OCI-LY7 (cell line): ENCODE measurements at regions not wholly inside any gene's neighbourhood (a gene's known extent, or its start where the extent isn't known, plus 50 kb on each side); places are given as distances from the start of the nearest gene placed in this dataset.

Experiments
- BruUV-seq: library from RNA; stranded (reverse); fragments of 400-500 nt; replicated peaks from 2 replicates; lab custom pipeline; 2021; lab: Mats Ljungman, UMichigan
- CTCF ChIA-PET: fragments of 300-600 bp; sonication (Branson Sonifier 250); formaldehyde crosslinking; loops from one replicate; lab custom pipeline; 2022; ENCODE audit warnings: antibody characterized with exemption; ENCODE audit not compliant: unreplicated experiment; lab: Charles Lee
- POLR2A ChIA-PET: fragments of 300-600 bp; sonication (Branson Sonifier 250); formaldehyde crosslinking; loops from one replicate; lab custom pipeline; 2022; ENCODE audit warnings: antibody characterized with exemption; lab: Charles Lee
- DNase-seq: peaks from one replicate; pipeline ENCODE4 v3.0.0-alpha.2; 2015; ENCODE audit warnings: low spot score
- H2AFZ ChIP-seq: fragments of 200-600 bp; sonication (generic), shearing (Covaris generic); 2 replicates; pipeline ENCODE4 v1.6.1; 2014; ENCODE audit warnings: mild to moderate bottlenecking, antibody characterized with exemption, low read length, moderate library complexity
- H3K27ac ChIP-seq: fragments of 200-600 bp; sonication (generic); 2 replicates; pipeline ENCODE4 v1.5.1; 2014; ENCODE audit warnings: mixed run types, low read depth, mild to moderate bottlenecking, moderate library complexity, low read length, inconsistent platforms; ENCODE audit not compliant: poor library complexity, severe bottlenecking
- H3K36me3 ChIP-seq: fragments of 200-600 bp; sonication (generic); 2 replicates; pipeline ENCODE4 v1.6.1; 2014; ENCODE audit warnings: mild to moderate bottlenecking, antibody characterized with exemption, low read length, moderate library complexity, mixed read lengths; ENCODE audit not compliant: insufficient read depth
- H3K4me1 ChIP-seq: fragments of 200-600 bp; sonication (generic); 2 replicates; pipeline ENCODE4 v1.5.1; 2014; ENCODE audit warnings: mild to moderate bottlenecking, low read length; ENCODE audit not compliant: insufficient read depth, poor library complexity, severe bottlenecking
- H3K4me2 ChIP-seq: fragments of 200-600 bp; sonication (generic); 2 replicates; pipeline ENCODE4 v1.6.1; 2014; ENCODE audit warnings: mild to moderate bottlenecking, low read length
- H3K4me3 ChIP-seq: fragments of 200-600 bp; sonication (generic); 2 replicates; pipeline ENCODE4 v1.5.1; 2014; ENCODE audit warnings: mild to moderate bottlenecking, low read depth, low read length; ENCODE audit not compliant: poor library complexity, severe bottlenecking
- H3K79me2 ChIP-seq: fragments of 200-600 bp; sonication (generic); 2 replicates; pipeline ENCODE4 v1.6.1; 2016; ENCODE audit warnings: low read depth, mild to moderate bottlenecking, low read length, moderate library complexity, mixed read lengths; ENCODE audit not compliant: insufficient read depth
- H3K9me2 ChIP-seq: fragments of 200-600 bp; sonication (generic); 2 replicates; pipeline ENCODE4 v1.6.1; 2016; ENCODE audit warnings: mild to moderate bottlenecking, low read length, mixed read lengths; ENCODE audit not compliant: insufficient read depth
- H3K9me3 ChIP-seq: fragments of 200-600 bp; sonication (generic); 2 replicates; pipeline ENCODE4 v1.6.1; 2014; ENCODE audit warnings: mild to moderate bottlenecking, mixed run types, low read length, mixed read lengths
- H4K20me1 ChIP-seq: fragments of 200-600 bp; sonication (generic); 2 replicates; pipeline ENCODE4 v1.6.1; 2014; ENCODE audit warnings: mild to moderate bottlenecking, antibody characterized with exemption, low read length, moderate library complexity, mixed read lengths; ENCODE audit not compliant: insufficient read depth
- CTCF ChIP-seq: fragments of 200-600 bp; sonication (generic); conservative IDR thresholded peaks from 2 replicates; pipeline ENCODE4 v1.5.1; 2014; ENCODE audit warnings: mild to moderate bottlenecking, antibody characterized with exemption, low read length, moderate library complexity, mixed read lengths
- EZH2phosphoT487 ChIP-seq: fragments of 200-600 bp; sonication (generic); IDR thresholded peaks from 2 replicates; pipeline ENCODE4 v1.6.1; 2018; ENCODE audit warnings: low read depth, borderline replicate concordance, mild to moderate bottlenecking, mixed run types, antibody characterized with exemption, low read length, moderate library complexity, mixed read lengths
- intact Hi-C: fragments of 100-400 bp; cut with micrococcal nuclease; formaldehyde crosslinking; loops from one replicate; pipeline ENCODE4 v1.10.0; 2022; ENCODE audit not compliant: unreplicated experiment

- BruUV-seq: no TSS peak
Measured at GRCh38 chr13:97892717-97893116, 60.8 kb upstream of the IPO5 start.

GRCh38 chr13:97895383-97895782 lies 58.1 kb upstream of the IPO5 start:
- no peak for TF ChIP-seq EZH2phosphoT487
- TF ChIP-seq CTCF: no peak
- no peak overlapping the region for H3K4me2 ChIP-seq
- no peaks in the 10 kb centered on the region for H3K36me3 ChIP-seq
- no peaks in the 10 kb centered on the region for H4K20me1 ChIP-seq
- H3K79me2 ChIP-seq: no peaks in the 10 kb centered on the region
- POLR2A ChIA-PET: no interaction called here
- CTCF ChIA-PET: no interaction called here
- H3K4me1 ChIP-seq: no peaks in the 10 kb centered on the region
- BruUV-seq: no TSS peak
- H3K27ac ChIP-seq: no peak overlapping the region
- intact Hi-C loops: no loop called here
- H3K4me3 ChIP-seq: no peak overlapping the region
- H2AFZ ChIP-seq: no peak overlapping the region
- H3K9me3 ChIP-seq: no peaks in the 10 kb centered on the region
- no peaks in the 10 kb centered on the region for H3K9me2 ChIP-seq
- DNase-seq: no peak

More at GRCh38 chr13:97892717-97893116, 60.8 kb upstream of the IPO5 start:
- DNase-seq: no peak
- no peak overlapping the region for H3K4me2 ChIP-seq
- H3K36me3 ChIP-seq: no peaks in the 10 kb centered on the region
- no peaks in the 10 kb centered on the region for H3K9me3 ChIP-seq
- POLR2A ChIA-PET: no interaction called here
- no peak overlapping the region for H3K27ac ChIP-seq
- TF ChIP-seq CTCF: no peak
- no peak for TF ChIP-seq EZH2phosphoT487
- H4K20me1 ChIP-seq: no peaks in the 10 kb centered on the region
- no peaks in the 10 kb centered on the region for H3K79me2 ChIP-seq
- no peaks in the 10 kb centered on the region for H3K4me1 ChIP-seq
- H3K4me3 ChIP-seq: no peak overlapping the region
- CTCF ChIA-PET: no interaction called here
- H3K9me2 ChIP-seq: no peaks in the 10 kb centered on the region
- no peak overlapping the region for H2AFZ ChIP-seq
- intact Hi-C loops: no loop called here

DNA sequence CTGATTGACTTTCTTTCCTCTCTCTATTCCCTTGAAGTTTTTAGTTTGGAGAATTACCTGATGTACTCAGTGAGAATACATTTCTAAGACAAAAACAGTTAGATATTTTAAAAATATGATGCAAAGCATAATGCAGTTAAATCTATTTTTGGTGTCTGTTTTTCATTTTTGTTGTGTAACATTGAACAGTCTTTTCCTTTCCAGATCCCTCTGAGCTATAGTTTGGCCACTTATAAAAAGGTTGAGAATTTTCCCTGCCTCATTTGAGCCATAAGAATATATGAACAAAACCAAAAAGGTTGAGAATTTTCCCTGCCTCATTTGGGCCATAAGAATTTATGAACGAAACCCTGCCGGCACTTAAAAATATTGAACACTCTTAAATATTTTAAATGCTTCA lies 57.0 kb upstream of the IPO5 start:
- no peak for TF ChIP-seq CTCF
- no peak for TF ChIP-seq EZH2phosphoT487
- Histone ChIP-seq H2AFZ (no peak overlapping the region), H3K9me3 (no peaks in the 10 kb centered on the region), H3K79me2 (no peaks in the 10 kb centered on the region), H3K9me2 (no peaks in the 10 kb centered on the region), H3K4me1 (no peaks in the 10 kb centered on the region), H3K4me3 (no peak overlapping the region), H3K4me2 (no peak overlapping the region), H3K36me3 (no peaks in the 10 kb centered on the region), H4K20me1 (no peaks in the 10 kb centered on the region), H3K27ac (no peak overlapping the region)
- DNase-seq: no peak
- ChIA-PET POLR2A (no interaction called here), CTCF (no interaction called here)
- intact Hi-C loops: no loop called here
- no TSS peak for BruUV-seq
